Esophagus squamous epithelium (tissue), 5 donors: ENCODE measurements at regions not wholly inside any gene's neighbourhood (a gene's known extent, or its start where the extent isn't known, plus 50 kb on each side); places are given as distances from the start of the nearest gene placed in this dataset.

Experiments
- DNase-seq: peaks from one replicate; lab custom pipeline; 2025; lab: John Stamatoyannopoulos, UW
- H3K27ac ChIP-seq, 4 donors: fragments of 200-600 bp; sonication (generic); one replicate each; pipeline ENCODE4 v1.5.1; 2016 to 2019; ENCODE audit warnings: mild to moderate bottlenecking in 1 of 4
- H3K27me3 ChIP-seq, 4 donors: fragments of 200-600 bp; sonication (generic); 1 replicate in 3 of 4; 2 replicates in 1 of 4; pipeline versions ENCODE4 v1.5.1 to v1.6.0; 2017 to 2021; ENCODE audit warnings: antibody characterized with exemption in 1 of 4
- H3K36me3 ChIP-seq, 3 donors: fragments of 200-600 bp; sonication (generic); one replicate each; pipeline ENCODE4 v1.5.1; 2016 to 2019
- H3K4me1 ChIP-seq, 3 donors: fragments of 200-600 bp; sonication (generic); one replicate each; pipeline ENCODE4 v1.5.1; 2017 to 2019
- H3K4me3 ChIP-seq, 4 donors: fragments of 200-600 bp; sonication (generic); 1 replicate in 3 of 4; 2 replicates in 1 of 4; pipeline ENCODE4 v1.5.1; 2016 to 2019; ENCODE audit warnings: mild to moderate bottlenecking in 2 of 4, moderate library complexity in 1 of 4
- H3K9me3 ChIP-seq, 3 donors: fragments of 200-600 bp; sonication (generic); one replicate each; pipeline ENCODE4 v1.5.1; 2016 to 2019
- CTCF ChIP-seq, 6 experiments: fragments of 450-650 bp in 4 of 6; fragments of 200-600 bp in 2 of 6; sonication (generic) in 2 of 6; IDR thresholded peaks; one replicate each; pipeline ENCODE4 v1.5.1; 2016 to 2019; ENCODE audit warnings: antibody characterized with exemption in 6 of 6, mild to moderate bottlenecking in 4 of 6, moderate library complexity in 4 of 6
- POLR2A ChIP-seq, 4 donors: fragments of 450-650 bp; IDR thresholded peaks; one replicate each; pipeline ENCODE4 v1.6.1; 2017; ENCODE audit warnings: antibody characterized with exemption in 4 of 4, mild to moderate bottlenecking in 4 of 4, moderate library complexity in 3 of 4
- whole genome bisulfite sequencing, 2 donors: methylation state at CpG; one replicate each; pipeline ENCODE4 v1.1.5; 2018; 5-methylcytosine and 5-hydroxymethylcytosine counted together
- intact Hi-C: fragments of 100-400 bp; cut with DNase I; formaldehyde crosslinking; loops from one replicate; pipeline ENCODE4 v1.15.0; 2022
- donor health status: DM: yes; HTN: yes; CAD: no.

- 0 to 17% methylated on average over 1 of the region's 1 CpG for WGBS, 2 donors
- no peaks in the 10 kb centered on the region for H3K36me3 ChIP-seq
- no peak overlapping the region for H3K27ac ChIP-seq
- H3K4me1 ChIP-seq = no peaks in the 10 kb centered on the region
- no peak for DNase-seq
- H3K9me3 ChIP-seq = no peaks in the 10 kb centered on the region
- H3K27me3 ChIP-seq = no peaks in the 10 kb centered on the region
- intact Hi-C loops = no loop called here
- no peak overlapping the region for H3K4me3 ChIP-seq
- TF ChIP-seq POLR2A (IDR thresholded peaks at IDR 0.05) (no peak), CTCF (IDR thresholded peaks at IDR 0.05) (no peak)
Observed at GRCh38 chrX:142084611-142085010, 120.5 kb downstream of the MAGEC2 start.

GRCh38 chrX:142076633-142077032 is 128.5 kb downstream of the MAGEC2 start:
- Histone ChIP-seq H3K4me3 (no peak overlapping the region), H3K4me1 (no peaks in the 10 kb centered on the region), H3K27ac (no peak overlapping the region), H3K27me3 (no peaks in the 10 kb centered on the region), H3K36me3 (no peaks in the 10 kb centered on the region), H3K9me3 (no peaks in the 10 kb centered on the region)
- 71 to 82% methylated on average over 2 of the region's 2 CpGs for WGBS, 2 donors
- intact Hi-C loops = no loop called here
- TF ChIP-seq POLR2A (IDR thresholded peaks at IDR 0.05) = no peak
- no peak for TF ChIP-seq CTCF (IDR thresholded peaks at IDR 0.05)
- no peak for DNase-seq

GRCh38 chrX:142068365-142068764 is 136.7 kb downstream of the MAGEC2 start:
- intact Hi-C loops = no loop called here
- Histone ChIP-seq H3K27ac (no peak overlapping the region), H3K4me3 (no peak overlapping the region), H3K36me3 (no peaks in the 10 kb centered on the region), H3K4me1 (no peaks in the 10 kb centered on the region), H3K9me3 (no peaks in the 10 kb centered on the region), H3K27me3 (no peaks in the 10 kb centered on the region)
- 33 to 35% methylated on average over 2 of the region's 2 CpGs for WGBS, 2 donors
- DNase-seq = no peak
- TF ChIP-seq POLR2A (IDR thresholded peaks at IDR 0.05) (no peak), CTCF (IDR thresholded peaks at IDR 0.05) (no peak)

- intact Hi-C loops = no loop called here
- Histone ChIP-seq H3K4me1 (no peaks in the 10 kb centered on the region), H3K36me3 (no peaks in the 10 kb centered on the region), H3K27ac (no peak overlapping the region), H3K9me3 (no peaks in the 10 kb centered on the region), H3K4me3 (no peak overlapping the region), H3K27me3 (no peaks in the 10 kb centered on the region)
- TF ChIP-seq CTCF (IDR thresholded peaks at IDR 0.05) (no peak), POLR2A (IDR thresholded peaks at IDR 0.05) (no peak)
- 51 to 69% methylated on average over 2 of the region's 2 CpGs for WGBS, 2 donors
- no peak for DNase-seq
Observed at GRCh38 chrX:142060191-142060590, 144.9 kb downstream of the MAGEC2 start.

GRCh38 chrX:142054094-142054493 is 150.4 kb downstream of the MAGEC1 start:
- Histone ChIP-seq H3K27ac (no peak overlapping the region), H3K36me3 (no peaks in the 10 kb centered on the region), H3K9me3 (no peaks in the 10 kb centered on the region), H3K4me3 (no peak overlapping the region), H3K27me3 (no peaks in the 10 kb centered on the region), H3K4me1 (no peaks in the 10 kb centered on the region)
- 30 to 75% methylated on average over 1 of the region's 1 CpG for WGBS, 2 donors
- intact Hi-C loops = no loop called here
- no peak for DNase-seq
- no peak for TF ChIP-seq CTCF (IDR thresholded peaks at IDR 0.05)
- no peak for TF ChIP-seq POLR2A (IDR thresholded peaks at IDR 0.05)
